NT2/D1 (cell line): ENCODE measurements at regions not wholly inside any gene's neighbourhood (a gene's known extent, or its start where the extent isn't known, plus 50 kb on each side); places are given as distances from the start of the nearest gene placed in this dataset.
"Not testable (repeated sequence)": the region's sequence is repeated elsewhere in the genome, so short reads cannot be mapped to it uniquely, and the experiment has no call there.

Experiments used
- DNase-seq: peaks from one replicate; pipeline ENCODE4 v3.0.0-alpha.2; 2011; ENCODE audit warnings: low read depth, low spot score
- H3K27me3 ChIP-seq: 2 replicates; pipeline ENCODE4 v1.6.0; 2011; ENCODE audit warnings: mild to moderate bottlenecking; ENCODE audit not compliant: insufficient read length, insufficient read depth
- H3K36me3 ChIP-seq: 2 replicates; pipeline ENCODE4 v1.6.1; 2011; ENCODE audit warnings: mild to moderate bottlenecking, low read length, mixed read lengths; ENCODE audit not compliant: insufficient read depth, insufficient read length
- H3K4me1 ChIP-seq: 2 replicates; pipeline ENCODE4 v1.5.1; 2011; ENCODE audit not compliant: insufficient read depth, insufficient read length
- H3K4me3 ChIP-seq: 2 replicates; pipeline ENCODE4 v1.5.1; 2011; ENCODE audit warnings: low read depth; ENCODE audit not compliant: insufficient read length
- H3K9ac ChIP-seq: 2 replicates; pipeline ENCODE4 v1.6.0; 2011; ENCODE audit warnings: low read depth; ENCODE audit not compliant: insufficient read length
- H3K9me3 ChIP-seq: 2 replicates; pipeline ENCODE4 v1.5.1; 2011; ENCODE audit warnings: mild to moderate bottlenecking, low read length; ENCODE audit not compliant: insufficient read depth
- SUZ12 ChIP-seq: IDR thresholded peaks from 2 replicates; pipeline ENCODE4 v1.6.1; 2011; ENCODE audit not compliant: insufficient read length, insufficient read depth; ENCODE audit errors: extremely low read depth
- YY1 ChIP-seq: IDR thresholded peaks from 2 replicates; pipeline ENCODE4 v1.6.1; 2011; ENCODE audit not compliant: insufficient read length, insufficient read depth
- ZNF274 ChIP-seq: IDR thresholded peaks from 2 replicates; pipeline ENCODE4 v1.6.1; 2011; ENCODE audit warnings: mild to moderate bottlenecking, low read depth, low read length

DNA sequence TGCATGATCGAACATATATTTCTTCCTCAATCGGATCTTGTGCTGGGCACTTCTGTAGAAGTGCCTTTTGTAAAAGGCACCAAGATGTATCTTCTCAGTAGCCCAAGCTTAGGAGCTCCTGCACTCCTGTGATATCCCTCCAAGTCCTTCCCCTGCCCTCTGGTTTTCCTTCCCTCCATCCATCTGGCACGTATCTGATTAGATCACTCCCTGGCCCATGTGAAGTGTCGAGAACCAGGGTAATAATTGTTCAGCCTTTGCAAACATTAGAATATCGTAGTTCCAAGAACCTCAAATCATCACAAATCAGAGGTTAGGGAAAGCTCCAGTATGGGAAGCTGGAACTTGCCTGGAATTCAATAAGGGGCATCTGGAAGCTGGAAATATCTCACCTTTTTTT is 221.1 kb upstream of the AUTS2 start:
- no peaks in the 10 kb centered on the region for H3K4me1 ChIP-seq
- DNase-seq = no peak
- no peak overlapping the region for H3K4me3 ChIP-seq
- TF ChIP-seq ZNF274 (no peak), SUZ12 (no peak), YY1 (no peak)
- H3K9me3 ChIP-seq = no peaks in the 10 kb centered on the region
- H3K36me3 ChIP-seq = no peaks in the 10 kb centered on the region
- no peak overlapping the region for H3K9ac ChIP-seq
- peaks cover 2% of the 10 kb centered on the region for H3K27me3 ChIP-seq

DNA sequence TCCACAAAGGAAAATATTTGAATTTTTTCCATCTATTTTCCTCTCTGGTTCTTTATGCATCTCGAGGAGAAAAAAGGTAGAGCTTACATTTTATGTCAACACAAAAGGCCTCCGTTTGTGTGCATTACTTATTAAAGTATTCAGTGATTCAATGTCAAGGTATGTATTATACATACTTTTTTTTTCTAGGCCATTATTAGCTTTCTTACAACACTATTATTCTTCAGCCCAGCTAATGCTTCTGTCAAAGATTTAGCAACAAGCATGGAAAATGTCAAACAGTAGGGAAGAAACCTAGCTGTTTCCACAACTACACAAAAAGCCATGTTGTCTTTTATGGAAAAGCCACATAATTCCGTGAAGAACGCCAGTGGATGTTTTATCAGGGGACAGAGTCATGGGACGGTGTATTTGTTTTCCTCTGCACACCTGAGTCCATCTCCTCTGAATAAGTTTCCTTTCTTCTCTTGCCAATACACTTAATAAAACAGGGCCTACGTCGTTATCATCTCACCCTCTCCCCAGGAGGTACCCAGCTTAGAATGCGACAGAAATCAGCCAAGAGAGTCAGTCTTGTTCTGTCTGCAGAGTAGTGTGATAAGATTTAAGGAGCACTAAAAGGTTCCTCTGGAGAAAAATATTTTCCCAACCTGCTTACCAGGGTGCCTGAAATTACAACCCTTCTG is 209.7 kb upstream of the AUTS2 start:
- Histone ChIP-seq H3K4me3 (no peak overlapping the region), H3K9ac (no peak overlapping the region), H3K36me3 (no peaks in the 10 kb centered on the region), H3K4me1 (no peaks in the 10 kb centered on the region), H3K27me3 (no peaks in the 10 kb centered on the region), H3K9me3 (no peaks in the 10 kb centered on the region)
- no peak for DNase-seq
- no peak for TF ChIP-seq ZNF274
- TF ChIP-seq YY1 = no peak
- TF ChIP-seq SUZ12 = no peak

DNA sequence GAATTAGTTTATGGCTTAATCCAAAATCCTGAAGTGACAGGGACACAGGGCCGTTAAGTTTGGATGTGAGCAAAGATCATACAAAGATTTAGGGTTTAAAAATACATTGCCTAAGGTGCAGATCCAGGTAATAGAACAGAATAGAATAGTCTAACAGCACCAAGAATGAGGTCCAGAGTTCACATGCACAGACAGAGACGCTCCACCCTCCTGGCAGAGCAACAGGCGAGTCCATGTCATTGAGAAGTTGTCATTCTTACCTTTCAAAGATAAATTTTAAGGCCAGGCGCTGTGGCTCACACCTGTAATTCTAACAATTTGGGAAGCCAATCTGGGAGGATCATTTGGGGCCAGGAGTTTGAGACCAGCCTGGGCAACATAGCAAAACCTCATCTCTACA is 209.1 kb upstream of the AUTS2 start:
- H3K4me1 ChIP-seq = no peaks in the 10 kb centered on the region
- H3K9me3 ChIP-seq = no peaks in the 10 kb centered on the region
- H3K4me3 ChIP-seq = no peak overlapping the region
- no peak overlapping the region for H3K9ac ChIP-seq
- no peak for DNase-seq
- H3K27me3 ChIP-seq = no peaks in the 10 kb centered on the region
- H3K36me3 ChIP-seq = no peaks in the 10 kb centered on the region
- TF ChIP-seq YY1 = no peak
- no peak for TF ChIP-seq ZNF274
- TF ChIP-seq SUZ12 = no peak

DNA sequence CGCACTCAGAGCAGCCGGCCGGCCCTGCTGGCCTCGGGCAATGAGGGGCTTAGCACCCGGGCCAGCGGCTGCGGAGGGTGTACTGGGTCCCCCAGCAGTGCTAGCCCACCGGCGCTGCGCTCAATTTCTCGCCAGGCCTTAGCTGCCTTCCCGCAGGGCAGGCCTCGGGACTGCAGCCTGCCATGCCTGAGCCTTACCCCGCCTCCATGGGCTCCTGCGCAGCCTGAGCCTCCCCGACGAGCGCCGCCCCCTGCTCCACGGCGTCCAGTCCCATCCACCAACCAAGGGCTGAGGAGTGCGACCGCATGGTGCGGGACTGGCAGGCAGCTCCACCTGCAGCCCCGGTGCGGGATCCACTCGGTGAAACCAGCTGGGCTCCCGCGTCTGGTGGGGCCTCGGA is 204.4 kb upstream of the AUTS2 start:
- not testable (repeated sequence) for H3K9ac ChIP-seq, H3K9me3 ChIP-seq, H3K27me3 ChIP-seq, H3K4me3 ChIP-seq, H3K36me3 ChIP-seq, H3K4me1 ChIP-seq, DNase-seq

DNA sequence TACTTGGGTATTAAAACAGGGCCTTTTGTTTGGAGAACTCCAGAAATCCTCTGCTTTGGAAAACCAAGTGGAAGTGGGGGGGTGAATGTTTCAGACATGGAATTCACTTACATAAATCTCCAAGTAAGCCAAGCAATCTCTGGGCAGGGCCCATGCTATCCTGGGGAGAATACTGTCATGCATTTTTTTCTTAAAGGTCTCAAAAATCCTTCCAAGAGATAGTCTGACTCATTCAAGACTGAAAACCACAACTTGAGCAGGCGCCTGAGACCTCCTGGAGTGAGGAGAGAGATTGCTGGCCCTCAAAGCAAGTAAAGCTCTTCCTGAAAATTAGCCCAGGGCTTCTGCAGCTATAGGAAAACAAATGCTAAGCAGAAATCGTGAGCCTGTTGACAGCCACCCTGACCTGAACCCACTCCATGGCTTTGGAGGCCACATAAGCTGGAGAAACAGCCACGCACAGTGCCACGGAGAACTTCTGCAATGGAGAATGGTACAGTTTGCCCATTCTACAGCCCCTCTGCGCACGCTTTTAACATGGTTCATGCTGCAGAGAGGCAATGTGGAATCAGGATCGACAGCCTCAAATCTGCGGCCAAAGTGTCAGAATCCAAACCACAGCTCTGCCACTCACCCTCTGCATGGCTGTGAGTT is 203.1 kb upstream of the AUTS2 start:
- no peak overlapping the region for H3K4me3 ChIP-seq
- H3K36me3 ChIP-seq = no peaks in the 10 kb centered on the region
- H3K27me3 ChIP-seq = no peaks in the 10 kb centered on the region
- DNase-seq = peak; percentile 50
- H3K9ac ChIP-seq = no peak overlapping the region
- peaks cover 3% of the 10 kb centered on the region for H3K4me1 ChIP-seq
- no peaks in the 10 kb centered on the region for H3K9me3 ChIP-seq
- no peak for TF ChIP-seq SUZ12
- no peak for TF ChIP-seq ZNF274
- no peak for TF ChIP-seq YY1

DNA sequence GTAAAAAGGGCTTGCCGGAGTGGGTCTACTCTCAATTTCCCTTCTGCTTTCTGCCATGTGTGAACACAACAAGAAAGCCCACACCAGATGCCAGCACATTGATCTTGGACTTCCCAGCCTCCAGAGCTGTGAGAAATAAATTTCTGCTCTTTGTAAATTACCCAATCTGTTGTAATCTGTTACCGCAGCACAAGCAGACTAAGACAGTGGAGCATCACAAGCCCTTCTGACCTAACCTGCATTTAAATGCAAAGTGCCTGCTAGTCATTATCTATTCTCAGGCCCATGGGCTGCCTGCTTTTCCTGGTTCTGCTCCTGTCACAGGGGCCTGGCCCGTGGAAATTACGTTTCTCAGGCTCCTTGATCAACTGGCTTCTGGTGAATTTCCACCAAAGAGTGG is 199.3 kb upstream of the AUTS2 start:
- Histone ChIP-seq H3K27me3 (no peaks in the 10 kb centered on the region), H3K9ac (no peak overlapping the region), H3K4me3 (no peak overlapping the region), H3K9me3 (no peaks in the 10 kb centered on the region), H3K4me1 (peaks cover 3% of the 10 kb centered on the region), H3K36me3 (no peaks in the 10 kb centered on the region)
- TF ChIP-seq YY1 (no peak), ZNF274 (no peak), SUZ12 (no peak)
- peak; percentile 30 for DNase-seq

DNA sequence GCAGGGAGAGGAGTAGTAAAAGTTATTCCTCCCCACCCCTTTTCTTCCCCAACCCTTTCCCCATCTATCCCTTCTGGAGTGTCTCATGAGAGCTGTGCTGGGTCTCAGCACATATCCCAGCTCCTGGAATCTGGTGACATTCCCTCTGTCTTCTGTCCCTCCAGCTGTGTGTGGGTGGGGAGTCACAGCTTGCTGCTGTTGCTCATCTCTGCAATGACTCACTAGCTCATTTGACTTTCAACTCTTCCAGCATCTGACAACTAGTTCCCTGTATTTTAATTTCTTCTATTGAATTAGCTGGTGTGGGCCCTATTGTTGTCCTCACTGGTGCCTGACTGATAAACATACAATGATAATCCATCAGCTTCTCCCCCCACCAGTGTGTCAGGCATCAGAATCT is 198.9 kb upstream of the AUTS2 start:
- no peaks in the 10 kb centered on the region for H3K36me3 ChIP-seq
- TF ChIP-seq YY1 = no peak
- H3K9me3 ChIP-seq = no peaks in the 10 kb centered on the region
- peaks cover 3% of the 10 kb centered on the region for H3K4me1 ChIP-seq
- peak; percentile 55 for DNase-seq
- no peaks in the 10 kb centered on the region for H3K27me3 ChIP-seq
- no peak overlapping the region for H3K9ac ChIP-seq
- H3K4me3 ChIP-seq = no peak overlapping the region
